K562 (cell line): ENCODE measurements at regions not wholly inside any gene's neighbourhood (a gene's known extent, or its start where the extent isn't known, plus 50 kb on each side); places are given as distances from the start of the nearest gene placed in this dataset.

Experiments
- ATAC-seq: fragments of 200-7000 bp; cut with Tn5 transposase; 3 replicates; pipeline ENCODE4 v1.9.1; 2020; ENCODE audit warnings: moderate library complexity
- BruUV-seq: library from RNA; stranded (reverse); fragments of 400-500 nt; replicated peaks from 2 replicates; lab custom pipeline; 2021; lab: Mats Ljungman, UMichigan
- CTCF ChIA-PET: fragments of 300-600 bp; formaldehyde crosslinking; extraction: SDS; loops from one replicate; lab custom pipeline; 2021; ENCODE audit warnings: low intra/inter-chr PET ratio; lab: Yijun Ruan, JAX
- POLR2A ChIA-PET: fragments of 300-600, 350-650 bp; sonication (Branson Sonifier 250); formaldehyde crosslinking; extraction: SDS; loops from one replicate; lab custom pipeline; 2021; ENCODE audit warnings: antibody characterized with exemption, inconsistent platforms; lab: Yijun Ruan, JAX
- DNase-seq, 4 experiments: peaks; one replicate each; pipeline versions ENCODE4 v3.0.0 to v3.0.0-alpha.2; 2011 to 2018; ENCODE audit warnings: low spot score in 3 of 4, mixed read lengths in 3 of 4; ENCODE audit errors: extremely low read depth in 1 of 4
- FAIRE-seq: peaks from 2 replicates; lab custom pipeline; 2011; peaks lifted over from hg19 to GRCh38; lab: Jason Lieb, UNC
- H2AFZ ChIP-seq: 2 replicates; pipeline ENCODE4 v1.6.0; 2011; ENCODE audit warnings: low read depth, low read length, control low read depth, inconsistent platforms
- H3K27ac ChIP-seq: fragments of 200-600 bp; 3 replicates; pipeline ENCODE4 v1.8.0; 2011; ENCODE audit warnings: low read depth, mild to moderate bottlenecking, control low read depth, inconsistent platforms, low read length, moderate library complexity, mixed read lengths; ENCODE audit errors: extremely low read depth
- H3K27me3 ChIP-seq, 2 experiments: fragments of 300-600 bp in 1 of 2; 2 replicates in 1 of 2; 3 replicates in 1 of 2; pipeline versions ENCODE4 v1.6.0 to v1.8.0; 2011; ENCODE audit warnings: inconsistent platforms in 2 of 2, low read length in 2 of 2, mild to moderate bottlenecking in 1 of 2, mixed read lengths in 1 of 2, moderate library complexity in 1 of 2; ENCODE audit not compliant: control insufficient read depth in 2 of 2, insufficient read depth in 2 of 2
- H3K36me3 ChIP-seq: fragments of 300-600 bp; 3 replicates; pipeline ENCODE4 v1.8.0; 2011; ENCODE audit warnings: mild to moderate bottlenecking, low read length, inconsistent platforms; ENCODE audit not compliant: control insufficient read depth, insufficient read depth
- H3K4me1 ChIP-seq, 2 experiments: fragments of 200-600 bp in 1 of 2; replicated peaks in 1 of 2; 2 replicates in 1 of 2; 3 replicates in 1 of 2; pipeline versions ENCODE4 v1.5.1 to v1.8.0; 2011; ENCODE audit warnings: inconsistent platforms in 2 of 2, low read length in 2 of 2, mild to moderate bottlenecking in 1 of 2, mixed read lengths in 1 of 2, moderate library complexity in 1 of 2; ENCODE audit not compliant: control insufficient read depth in 2 of 2, insufficient read depth in 2 of 2
- H3K4me2 ChIP-seq: 2 replicates; pipeline ENCODE4 v1.6.1; 2011; ENCODE audit warnings: low read length, control low read depth, inconsistent platforms, mixed read lengths; ENCODE audit not compliant: insufficient read depth
- H3K4me3 ChIP-seq: fragments of 200-600 bp; sonication (generic), shearing (Covaris generic); 2 replicates; pipeline ENCODE4 v1.5.1; 2016; ENCODE audit warnings: control low read depth, inconsistent platforms
- H3K79me2 ChIP-seq: fragments of 200-600 bp; 3 replicates; pipeline ENCODE4 v1.8.0; 2011; ENCODE audit warnings: low read length, inconsistent platforms; ENCODE audit not compliant: control insufficient read depth, insufficient read depth
- H3K9ac ChIP-seq, 2 experiments: 2 replicates each; pipeline versions ENCODE4 v1.6.0 to v1.6.1; 2011; ENCODE audit warnings: low read depth in 2 of 2, low read length in 2 of 2, control low read depth in 1 of 2, inconsistent platforms in 1 of 2, mild to moderate bottlenecking in 1 of 2, mixed read lengths in 1 of 2; ENCODE audit not compliant: insufficient read depth in 1 of 2
- H3K9me1 ChIP-seq: one replicate; pipeline ENCODE4 v1.6.0; 2011; ENCODE audit warnings: inconsistent platforms, mild to moderate bottlenecking, low read length, moderate library complexity; ENCODE audit not compliant: control insufficient read depth, insufficient read depth
- H3K9me3 ChIP-seq: replicated peaks from 2 replicates; pipeline ENCODE4 v1.5.1; 2011; ENCODE audit warnings: low read depth, low read length, inconsistent platforms; ENCODE audit not compliant: control insufficient read depth, insufficient read depth
- H4K20me1 ChIP-seq: replicated peaks from 2 replicates; pipeline ENCODE4 v1.6.1; 2011; ENCODE audit warnings: low read length, inconsistent platforms, mixed read lengths; ENCODE audit not compliant: control insufficient read depth, insufficient read depth
- ATF1 ChIP-seq, 2 experiments: fragments of 450-650 bp in 1 of 2; IDR thresholded peaks; 2 replicates each; pipeline ENCODE4 v1.6.1; 2016; ENCODE audit warnings: missing compliant biosample characterization in 1 of 2, missing genetic modification characterization in 1 of 2
- BMI1 ChIP-seq: fragments of 150-350 bp; IDR thresholded peaks from 2 replicates; pipeline ENCODE4 v1.6.1; 2014; ENCODE audit warnings: low read length
- ELF4 ChIP-seq: fragments of 450-650 bp; formaldehyde crosslinking; IDR thresholded peaks from 2 replicates; pipeline ENCODE4 v1.4.0; 2022; ENCODE audit warnings: missing genetic modification characterization
- ESRRB ChIP-seq: fragments of 250-450 bp; sonication (Bioruptor Pico); IDR thresholded peaks from 2 replicates; pipeline ENCODE4 v1.5.0; 2020; ENCODE audit warnings: mild to moderate bottlenecking, moderate library complexity, borderline replicate concordance
- FUS ChIP-seq: fragments of 200-400 bp; formaldehyde crosslinking; optimal IDR thresholded peaks from 2 replicates; pipeline ENCODE3; 2017; ENCODE audit warnings: low read depth, low read length
- HOMEZ ChIP-seq: fragments of 250-450 bp; sonication (Bioruptor Pico); IDR thresholded peaks from 2 replicates; pipeline ENCODE4 v1.4.0; 2020; ENCODE audit warnings: mild to moderate bottlenecking, moderate library complexity
- LEF1 ChIP-seq: fragments of 450-650 bp; IDR thresholded peaks from 2 replicates; pipeline ENCODE4 v1.6.1; 2016; ENCODE audit warnings: mild to moderate bottlenecking
- MXI1 ChIP-seq: IDR thresholded peaks from 2 replicates; pipeline ENCODE4 v1.6.1; 2011; ENCODE audit warnings: low read depth, mild to moderate bottlenecking, improper control_type of control experiment, low read length
- PHF20 ChIP-seq: fragments of 450-650 bp; IDR thresholded peaks from 2 replicates; pipeline ENCODE4 v1.6.1; 2018; ENCODE audit not compliant: partially characterized antibody
- POLR3A ChIP-seq: IDR thresholded peaks from 2 replicates; pipeline ENCODE4 v1.6.1; 2011; ENCODE audit warnings: borderline replicate concordance, mild to moderate bottlenecking, moderate library complexity; ENCODE audit not compliant: insufficient read length, insufficient read depth; ENCODE audit errors: extremely low read depth
- POLR3G ChIP-seq: IDR thresholded peaks from 2 replicates; pipeline ENCODE4 v1.6.1; 2011; ENCODE audit not compliant: insufficient read length, insufficient replicate concordance; ENCODE audit errors: extremely low read depth
- POU5F1 ChIP-seq: fragments of 150-350 bp; IDR thresholded peaks from 2 replicates; pipeline ENCODE4 v1.6.1; 2014; ENCODE audit warnings: borderline replicate concordance, low read length, low read depth, mild to moderate bottlenecking; ENCODE audit not compliant: partially characterized antibody
- TCF3 ChIP-seq: sonication (generic); formaldehyde crosslinking; IDR thresholded peaks from 2 replicates; pipeline ENCODE4 v1.4.0; 2020; ENCODE audit warnings: mild to moderate bottlenecking, missing genetic modification reagents
- ZBED1 ChIP-seq: IDR thresholded peaks from 2 replicates; pipeline ENCODE4 v1.6.1; 2014
- ZEB2 ChIP-seq: fragments of 450-650 bp; IDR thresholded peaks from 2 replicates; pipeline ENCODE4 v1.6.1; 2016
- ZNF668 ChIP-seq: fragments of 250-450 bp; sonication (Bioruptor Pico); IDR thresholded peaks from 2 replicates; pipeline ENCODE4 v1.8.0; 2022; ENCODE audit warnings: mild to moderate bottlenecking, inconsistent platforms
- WGBS: fragments of 100-300 bp; shearing (Covaris generic); methylation state at CpG from one replicate; pipeline ENCODE4 v1.1.6; 2016; ENCODE audit warnings: low coverage, mixed read lengths; ENCODE audit not compliant: insufficient coverage; ENCODE audit errors: missing lambda C conversion rate; 5-methylcytosine and 5-hydroxymethylcytosine counted together
- in situ Hi-C: fragments of 300-500 bp; cut with MboI; formaldehyde crosslinking; loops from 4 replicates; pipeline ENCODE4 v1.15.0; 2018; ENCODE audit warnings: inconsistent platforms, mixed read lengths
- intact Hi-C: fragments of 100-400 bp; cut with micrococcal nuclease; formaldehyde crosslinking; loops from 2 replicates; pipeline ENCODE4 v1.14.2; 2022

DNA sequence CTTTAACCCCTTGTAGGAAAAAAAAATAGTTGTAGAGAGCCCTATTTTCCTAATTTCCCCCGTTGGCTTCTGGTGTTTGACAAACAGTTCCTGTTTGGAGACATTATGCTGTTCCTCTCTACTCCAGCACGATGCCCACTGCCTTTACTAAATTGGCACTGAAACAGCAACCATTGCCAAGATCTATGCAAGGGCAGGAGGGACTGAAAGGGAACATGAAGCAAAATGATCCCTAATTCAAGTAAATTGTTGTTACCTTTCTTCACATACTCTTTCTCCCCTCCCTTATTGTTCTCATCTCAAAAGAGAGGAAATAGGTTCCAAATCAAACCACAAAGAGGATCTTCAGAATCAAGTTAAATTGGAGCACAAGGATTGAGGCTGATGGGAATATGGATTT is 764.1 kb upstream of the MMS22L start:
- no peak overlapping the region for H3K9ac ChIP-seq
- H4K20me1 ChIP-seq, result no peaks in the 10 kb centered on the region
- no peaks in the 10 kb centered on the region for H3K79me2 ChIP-seq
- no peak for TF ChIP-seq HOMEZ (CRISPR knock-in tag)
- no peak for TF ChIP-seq POLR3G
- no peak for TF ChIP-seq ATF1 (CRISPR knock-in tag; IDR thresholded peaks at IDR 0.05)
- no peak for TF ChIP-seq ATF1 (tag; IDR thresholded peaks at IDR 0.05)
- TF ChIP-seq TCF3 (CRISPR knock-in tag), result no peak
- no peak for TF ChIP-seq POLR3A
- no peak for TF ChIP-seq MXI1
- TF ChIP-seq ZBED1, result no peak
- TF ChIP-seq ZNF668, result no peak
- TF ChIP-seq ZEB2, result no peak
- TF ChIP-seq POU5F1, result no peak
- no peak for TF ChIP-seq BMI1
- no peak for TF ChIP-seq FUS
- no peak for TF ChIP-seq ESRRB (CRISPR knock-in tag)
- TF ChIP-seq ELF4 (CRISPR knock-in tag), result no peak
- no peak for TF ChIP-seq PHF20
- TF ChIP-seq LEF1, result no peak
- DNase-seq (no peak), ATAC-seq (no peak), FAIRE-seq (no peak)
- intact Hi-C loops, result no loop called here
- WGBS, result 0% methylated on average over 2 of the region's 2 CpGs
- POLR2A ChIA-PET, result no interaction called here
- no TSS peak for BruUV-seq
- no peaks in the 10 kb centered on the region for H3K36me3 ChIP-seq
- CTCF ChIA-PET, result no interaction called here
- H3K4me3 ChIP-seq, result no peak overlapping the region
- no peak overlapping the region for H3K27ac ChIP-seq
- H2AFZ ChIP-seq, result no peak overlapping the region
- no peaks in the 10 kb centered on the region for H3K4me1 ChIP-seq
- in situ Hi-C loops, result no loop called here
- H3K9me3 ChIP-seq, result no peaks in the 10 kb centered on the region
- H3K9me1 ChIP-seq, result no peaks in the 10 kb centered on the region
- no peaks in the 10 kb centered on the region for H3K27me3 ChIP-seq
- no peak overlapping the region for H3K4me2 ChIP-seq
